ENCODE measurements at regions not wholly inside any gene's neighbourhood (a gene's known extent, or its start where the extent isn't known, plus 50 kb on each side); places are given as distances from the start of the nearest gene placed in this dataset.
"Not testable (repeated sequence)": the region's sequence is repeated elsewhere in the genome, so short reads cannot be mapped to it uniquely, and the experiment has no call there.

- no peak for TF ChIP-seq FOXK2 (IDR thresholded peaks at IDR 0.05)
- DNase-seq (ENCODE audit: extremely low spot score): no peak
- POLR2A ChIA-PET: interaction anchor here (0.5 kb wide), 1 partner anchor 69 kb away, joined by 3 read pairs; no protein-coding TSS in a partner anchor
- CTCF ChIA-PET: no interaction called here
These were observed 77.2 kb upstream of the GALNT7 start for GRCh38 chr4:173091362-173091761.

- POLR2A ChIA-PET: no interaction called here
- DNase-seq (ENCODE audit: extremely low spot score): no peak
- CTCF ChIA-PET: no interaction called here
- TF ChIP-seq HDGF (IDR thresholded peaks at IDR 0.05; ENCODE audit: borderline replicate concordance) (no peak), FOXM1 (IDR thresholded peaks at IDR 0.05; ENCODE audit: borderline replicate concordance) (no peak), FOXA1 (IDR thresholded peaks at IDR 0.05) (no peak), L3MBTL2 (conservative IDR thresholded peaks at IDR 0.05) (no peak)
These were observed 76.7 kb upstream of the GALNT7 start for GRCh38 chr4:173091958-173092357.

GRCh38 chr4:173093361-173093760 is 75.2 kb upstream of the GALNT7 start:
- no peak for TF ChIP-seq TARDBP (IDR thresholded peaks at IDR 0.05)
- TF ChIP-seq SP1 (IDR thresholded peaks at IDR 0.05): no peak
- TF ChIP-seq NFRKB (IDR thresholded peaks at IDR 0.05): no peak
- TF ChIP-seq L3MBTL2 (conservative IDR thresholded peaks at IDR 0.05): no peak
- no peak for TF ChIP-seq ARNT (IDR thresholded peaks at IDR 0.05)
- no peak for TF ChIP-seq FOXK2 (IDR thresholded peaks at IDR 0.05)
- TF ChIP-seq BHLHE40 (IDR thresholded peaks at IDR 0.05; ENCODE audit: borderline replicate concordance): no peak
- TF ChIP-seq ZNF384 (IDR thresholded peaks at IDR 0.05): no peak
- TF ChIP-seq LEF1 (IDR thresholded peaks at IDR 0.05; ENCODE audit: borderline replicate concordance): no peak
- TF ChIP-seq ELF4 (IDR thresholded peaks at IDR 0.05): no peak
- TF ChIP-seq FOXM1 (IDR thresholded peaks at IDR 0.05; ENCODE audit: borderline replicate concordance): no peak
- no peak for TF ChIP-seq FOXA1 (IDR thresholded peaks at IDR 0.05)
- no peak for TF ChIP-seq SUZ12 (IDR thresholded peaks at IDR 0.05)
- TF ChIP-seq, protein P1, sequence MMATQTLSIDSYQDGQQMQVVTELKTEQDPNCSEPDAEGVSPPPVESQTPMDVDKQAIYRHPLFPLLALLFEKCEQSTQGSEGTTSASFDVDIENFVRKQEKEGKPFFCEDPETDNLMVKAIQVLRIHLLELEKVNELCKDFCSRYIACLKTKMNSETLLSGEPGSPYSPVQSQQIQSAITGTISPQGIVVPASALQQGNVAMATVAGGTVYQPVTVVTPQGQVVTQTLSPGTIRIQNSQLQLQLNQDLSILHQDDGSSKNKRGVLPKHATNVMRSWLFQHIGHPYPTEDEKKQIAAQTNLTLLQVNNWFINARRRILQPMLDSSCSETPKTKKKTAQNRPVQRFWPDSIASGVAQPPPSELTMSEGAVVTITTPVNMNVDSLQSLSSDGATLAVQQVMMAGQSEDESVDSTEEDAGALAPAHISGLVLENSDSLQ (IDR thresholded peaks at IDR 0.05): no peak
- no peak for TF ChIP-seq HDGF (IDR thresholded peaks at IDR 0.05; ENCODE audit: borderline replicate concordance)
- TF ChIP-seq CTBP1 (IDR thresholded peaks at IDR 0.05; ENCODE audit: borderline replicate concordance): no peak
- POLR2A ChIA-PET: no interaction called here
- CTCF ChIA-PET: no interaction called here
- no peak for DNase-seq (ENCODE audit: extremely low spot score)

GRCh38 chr4:173094739-173095421 is 73.7 kb upstream of the GALNT7 start:
- CTCF ChIA-PET: no interaction called here
- TF ChIP-seq SP1 (IDR thresholded peaks at IDR 0.05): no peak
- no peak for TF ChIP-seq FOXA1 (IDR thresholded peaks at IDR 0.05)
- TF ChIP-seq TARDBP (IDR thresholded peaks at IDR 0.05): no peak
- no peak for TF ChIP-seq ARNT (IDR thresholded peaks at IDR 0.05)
- no peak for TF ChIP-seq SUZ12 (IDR thresholded peaks at IDR 0.05)
- TF ChIP-seq, protein P1 (IDR thresholded peaks at IDR 0.05): no peak
- TF ChIP-seq CTBP1 (IDR thresholded peaks at IDR 0.05; ENCODE audit: borderline replicate concordance): no peak
- TF ChIP-seq L3MBTL2 (conservative IDR thresholded peaks at IDR 0.05): no peak
- no peak for TF ChIP-seq NFRKB (IDR thresholded peaks at IDR 0.05)
- POLR2A ChIA-PET: no interaction called here
- DNase-seq (ENCODE audit: extremely low spot score): no peak

- CTCF ChIA-PET; DNase-seq (ENCODE audit: extremely low spot score); POLR2A ChIA-PET: not testable (repeated sequence)
These were observed 69.2 kb upstream of the GALNT7 start for GRCh38 chr4:173099447-173099846.

GRCh38 chr4:173111031-173111430 is 57.6 kb upstream of the GALNT7 start:
- CTCF ChIA-PET: no interaction called here
- POLR2A ChIA-PET: no interaction called here
- no peak for DNase-seq (ENCODE audit: extremely low spot score)
- no peak for TF ChIP-seq FOXK2 (IDR thresholded peaks at IDR 0.05)
- no peak for TF ChIP-seq ELF4 (IDR thresholded peaks at IDR 0.05)
- TF ChIP-seq SUZ12 (IDR thresholded peaks at IDR 0.05): no peak
- no peak for TF ChIP-seq NFRKB (IDR thresholded peaks at IDR 0.05)
- no peak for TF ChIP-seq ZNF384 (IDR thresholded peaks at IDR 0.05)
- TF ChIP-seq FOXM1 (IDR thresholded peaks at IDR 0.05; ENCODE audit: borderline replicate concordance): no peak

DNA sequence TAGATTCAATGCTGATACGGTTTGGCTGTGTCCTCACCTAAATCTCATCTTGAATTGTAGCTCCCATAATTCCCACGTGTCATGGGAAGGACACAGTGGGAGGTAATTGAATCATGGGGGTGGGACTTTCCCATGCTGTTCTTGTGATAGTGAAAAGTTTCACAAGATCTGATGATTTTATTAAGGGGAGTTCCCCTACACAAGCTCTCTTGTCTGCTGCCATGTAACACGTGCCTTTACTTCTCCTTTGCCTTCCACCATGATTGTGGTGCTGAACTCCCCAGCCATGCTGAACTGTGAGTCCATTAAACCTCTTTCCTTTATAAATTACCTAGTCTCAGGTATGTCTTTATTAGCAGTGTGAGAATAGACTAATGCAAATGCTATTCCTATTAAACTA is 51.2 kb upstream of the GALNT7 start:
- DNase-seq (ENCODE audit: extremely low spot score); POLR2A ChIA-PET; CTCF ChIA-PET: not testable (repeated sequence)

Measured in HEK293T (cell line).